Superior temporal gyrus (tissue), 1 donor: ENCODE measurements at regions not wholly inside any gene's neighbourhood (a gene's known extent, or its start where the extent isn't known, plus 50 kb on each side); places are given as distances from the start of the nearest gene placed in this dataset.
"Not testable (repeated sequence)": the region's sequence is repeated elsewhere in the genome, so short reads cannot be mapped to it uniquely, and the experiment has no call there.

Source experiments
- DNase-seq: peaks from one replicate; pipeline ENCODE4 v3.0.0-alpha.2; 2016; ENCODE audit errors: extremely low spot score

GRCh38 chr14:86912709-86913108 is 1080.3 kb downstream of the GALC start:
- DNase-seq: no peak

- no peak for DNase-seq
Observed at GRCh38 chr14:86911486-86911885, 1081.5 kb downstream of the GALC start.

- not testable (repeated sequence) for DNase-seq
Observed at GRCh38 chr14:86905386-86905926, 1087.5 kb downstream of the GALC start.

- peak; percentile 50 for DNase-seq
Observed at GRCh38 chr14:86902176-86902950, 1090.6 kb downstream of the GALC start.

- DNase-seq: no peak
Observed at GRCh38 chr14:86897704-86898513, 1095.1 kb downstream of the GALC start.

GRCh38 chr14:86897224-86897623 is 1095.8 kb downstream of the GALC start:
- DNase-seq: no peak

- no peak for DNase-seq
Observed at GRCh38 chr14:86896701-86897100, 1096.3 kb downstream of the GALC start.

- no peak for DNase-seq
Observed at GRCh38 chr14:86892152-86892956, 1100.6 kb downstream of the GALC start.

GRCh38 chr14:86885280-86885679 is 1107.7 kb downstream of the GALC start:
- no peak for DNase-seq

- no peak for DNase-seq
Observed at GRCh38 chr14:86884498-86884897, 1108.5 kb downstream of the GALC start.

GRCh38 chr14:86882818-86883217 is 1110.2 kb downstream of the GALC start:
- no peak for DNase-seq

GRCh38 chr14:86865934-86866333 is 1127.0 kb downstream of the GALC start:
- DNase-seq: no peak

GRCh38 chr14:86858591-86858990 is 1134.4 kb downstream of the GALC start:
- DNase-seq: no peak

GRCh38 chr14:86858031-86858430 is 1135.0 kb downstream of the GALC start:
- no peak for DNase-seq

GRCh38 chr14:86852530-86852929 is 1140.5 kb downstream of the GALC start:
- DNase-seq: no peak

GRCh38 chr14:86847140-86847539 is 1145.8 kb downstream of the GALC start:
- DNase-seq: no peak

- DNase-seq: no peak
Observed at GRCh38 chr14:86838363-86838762, 1154.6 kb downstream of the GALC start.

GRCh38 chr14:86826661-86827060 is 1166.3 kb downstream of the GALC start:
- peak; percentile 62 for DNase-seq

- no peak for DNase-seq
Observed at GRCh38 chr14:86824167-86824566, 1168.8 kb downstream of the GALC start.

- DNase-seq: no peak
Observed at GRCh38 chr14:86823581-86823980, 1169.4 kb downstream of the GALC start.

- no peak for DNase-seq
Observed at GRCh38 chr14:86815341-86815740, 1177.6 kb downstream of the GALC start.

GRCh38 chr14:86802726-86803125 is 1190.3 kb downstream of the GALC start:
- DNase-seq: no peak
